Type B pancreatic cell (in vitro differentiated cells): ENCODE measurements at regions not wholly inside any gene's neighbourhood (a gene's known extent, or its start where the extent isn't known, plus 50 kb on each side); places are given as distances from the start of the nearest gene placed in this dataset.
A peak's percentile ranks its signal among the peaks of the same experiment; 100 is the strongest.

Experiments
- DNase-seq: peaks from one replicate; pipeline ENCODE4 v3.0.0; 2021; ENCODE audit warnings: mixed read lengths; ENCODE audit not compliant: unreplicated experiment; ENCODE audit errors: extremely low spot score
- H3K27ac Mint-ChIP-seq: 2 replicates; pipeline ENCODE4 v1.8.0; 2021; ENCODE audit warnings: mild to moderate bottlenecking, mixed read lengths
- H3K27me3 Mint-ChIP-seq: 2 replicates; pipeline ENCODE4 v1.8.0; 2021; ENCODE audit warnings: mixed read lengths
- H3K36me3 Mint-ChIP-seq: 2 replicates; pipeline ENCODE4 v1.8.0; 2021; ENCODE audit warnings: mixed read lengths
- H3K4me1 Mint-ChIP-seq: one replicate; pipeline ENCODE4 v1.8.0; 2021; ENCODE audit warnings: mixed read lengths; ENCODE audit not compliant: unreplicated experiment
- H3K4me3 Mint-ChIP-seq: 2 replicates; pipeline ENCODE4 v1.8.0; 2021; ENCODE audit warnings: mild to moderate bottlenecking, mixed read lengths
- H3K9me3 Mint-ChIP-seq: 2 replicates; pipeline ENCODE4 v1.8.0; 2021; ENCODE audit warnings: mixed read lengths
- TF ChIP-seq, protein P1 (sequence below): fragments of 200-600 bp; sonication (generic); conservative IDR thresholded peaks from 2 replicates; pipeline ENCODE4 v1.5.0; 2021; ENCODE audit warnings: antibody characterized with exemption, mild to moderate bottlenecking

DNA sequence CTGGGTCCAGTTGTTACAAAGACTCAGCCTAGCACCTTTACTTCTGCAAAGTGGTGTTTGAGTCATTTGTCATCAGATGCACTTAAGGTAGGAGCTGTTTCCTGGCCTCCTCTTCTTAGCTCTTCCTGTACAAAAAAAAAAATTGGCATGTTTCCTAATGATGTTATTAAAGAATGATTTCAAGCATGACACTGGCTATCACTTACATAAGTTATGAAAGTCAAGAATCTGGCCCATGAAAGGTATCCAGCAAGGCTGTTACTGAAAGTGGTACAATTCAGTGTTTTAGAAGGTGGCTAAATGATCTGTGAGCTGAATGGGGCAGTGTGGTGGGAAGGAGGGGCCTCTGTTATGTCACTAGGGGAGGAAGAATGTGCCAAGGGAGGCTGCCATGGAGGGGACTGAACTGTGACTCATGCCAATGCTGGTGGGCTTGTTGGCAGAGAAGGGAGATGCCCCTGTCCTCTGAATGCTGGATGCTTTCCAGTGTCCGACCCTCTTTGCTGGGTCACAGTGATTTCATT, 175.1 kb upstream of the MAP1B start:
- no peak for DNase-seq
- peaks cover 14% of the 10 kb centered on the region for H3K4me1 Mint-ChIP-seq
- no peak overlapping the region for H3K4me3 Mint-ChIP-seq
- H3K9me3 Mint-ChIP-seq: peaks cover 6% of the 10 kb centered on the region
- H3K36me3 Mint-ChIP-seq: no peaks in the 10 kb centered on the region
- peak overlapping the region; percentile 74 for H3K27ac Mint-ChIP-seq
- H3K27me3 Mint-ChIP-seq: peaks cover 8% of the 10 kb centered on the region
- TF ChIP-seq, protein P1, sequence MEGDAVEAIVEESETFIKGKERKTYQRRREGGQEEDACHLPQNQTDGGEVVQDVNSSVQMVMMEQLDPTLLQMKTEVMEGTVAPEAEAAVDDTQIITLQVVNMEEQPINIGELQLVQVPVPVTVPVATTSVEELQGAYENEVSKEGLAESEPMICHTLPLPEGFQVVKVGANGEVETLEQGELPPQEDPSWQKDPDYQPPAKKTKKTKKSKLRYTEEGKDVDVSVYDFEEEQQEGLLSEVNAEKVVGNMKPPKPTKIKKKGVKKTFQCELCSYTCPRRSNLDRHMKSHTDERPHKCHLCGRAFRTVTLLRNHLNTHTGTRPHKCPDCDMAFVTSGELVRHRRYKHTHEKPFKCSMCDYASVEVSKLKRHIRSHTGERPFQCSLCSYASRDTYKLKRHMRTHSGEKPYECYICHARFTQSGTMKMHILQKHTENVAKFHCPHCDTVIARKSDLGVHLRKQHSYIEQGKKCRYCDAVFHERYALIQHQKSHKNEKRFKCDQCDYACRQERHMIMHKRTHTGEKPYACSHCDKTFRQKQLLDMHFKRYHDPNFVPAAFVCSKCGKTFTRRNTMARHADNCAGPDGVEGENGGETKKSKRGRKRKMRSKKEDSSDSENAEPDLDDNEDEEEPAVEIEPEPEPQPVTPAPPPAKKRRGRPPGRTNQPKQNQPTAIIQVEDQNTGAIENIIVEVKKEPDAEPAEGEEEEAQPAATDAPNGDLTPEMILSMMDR: no peak

DNA sequence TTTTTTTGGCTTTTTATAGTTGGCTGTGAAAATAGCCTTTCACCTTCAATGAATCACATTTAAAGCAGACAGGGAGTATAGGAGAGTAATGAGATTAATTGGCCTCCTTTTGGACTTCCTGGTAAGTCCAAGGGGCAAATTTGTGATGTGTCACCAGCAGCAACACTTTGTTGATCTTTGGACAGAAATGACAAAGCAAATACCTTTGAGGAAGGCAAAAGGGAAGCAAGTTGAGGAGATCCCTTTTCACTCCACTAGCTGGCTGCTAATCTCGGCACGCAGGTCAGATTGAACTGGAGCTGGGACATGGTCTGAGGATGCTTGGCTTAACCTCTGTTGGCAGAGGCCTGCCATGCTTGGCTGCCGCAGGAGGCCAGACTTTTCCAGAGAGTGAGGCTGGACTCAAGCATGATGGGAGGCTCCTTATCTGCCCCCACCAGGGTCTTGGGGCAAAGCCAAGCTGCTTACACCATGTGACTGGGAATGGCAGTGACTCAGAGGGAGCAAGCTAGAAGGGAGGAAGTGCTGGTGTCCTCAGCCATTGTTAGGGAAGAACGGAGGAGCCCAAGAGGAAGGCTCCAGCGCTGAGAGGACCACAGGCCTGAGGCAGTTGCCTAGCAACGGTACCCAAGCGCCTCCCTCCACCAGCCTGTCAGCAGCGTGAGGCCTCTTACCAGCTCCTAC, 174.5 kb upstream of the MAP1B start:
- Mint-ChIP-seq H3K9me3 (peaks cover 6% of the 10 kb centered on the region), H3K4me3 (no peak overlapping the region), H3K36me3 (no peaks in the 10 kb centered on the region), H3K4me1 (peaks cover 15% of the 10 kb centered on the region), H3K27ac (peak overlapping the region; percentile 74), H3K27me3 (peaks cover 8% of the 10 kb centered on the region)
- DNase-seq: no peak
- TF ChIP-seq, protein P1: no peak

DNA sequence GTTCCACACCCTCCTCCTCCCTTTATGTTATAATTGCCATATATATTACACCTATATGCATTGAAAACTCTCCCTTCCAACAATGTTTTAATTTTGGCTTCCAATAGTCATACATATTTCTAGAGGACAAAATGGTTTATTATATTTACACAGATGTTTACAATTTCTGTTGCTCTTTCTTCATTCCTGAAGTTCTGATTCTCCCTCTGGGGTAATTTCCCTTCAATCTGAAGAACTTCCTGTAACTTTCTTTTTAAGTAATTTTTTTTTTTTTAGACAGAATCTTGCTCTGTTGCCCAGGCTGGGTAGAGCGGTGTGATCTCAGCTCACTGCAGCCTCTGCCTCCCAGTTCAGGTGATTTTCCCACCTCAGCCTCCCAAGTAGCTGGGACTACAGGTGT, 173.0 kb upstream of the MAP1B start:
- TF ChIP-seq, protein P1: no peak
- Mint-ChIP-seq H3K27me3 (peaks cover 8% of the 10 kb centered on the region), H3K27ac (no peak overlapping the region), H3K36me3 (no peaks in the 10 kb centered on the region), H3K4me3 (no peak overlapping the region), H3K9me3 (peaks cover 6% of the 10 kb centered on the region), H3K4me1 (peaks cover 26% of the 10 kb centered on the region)
- DNase-seq: no peak

DNA sequence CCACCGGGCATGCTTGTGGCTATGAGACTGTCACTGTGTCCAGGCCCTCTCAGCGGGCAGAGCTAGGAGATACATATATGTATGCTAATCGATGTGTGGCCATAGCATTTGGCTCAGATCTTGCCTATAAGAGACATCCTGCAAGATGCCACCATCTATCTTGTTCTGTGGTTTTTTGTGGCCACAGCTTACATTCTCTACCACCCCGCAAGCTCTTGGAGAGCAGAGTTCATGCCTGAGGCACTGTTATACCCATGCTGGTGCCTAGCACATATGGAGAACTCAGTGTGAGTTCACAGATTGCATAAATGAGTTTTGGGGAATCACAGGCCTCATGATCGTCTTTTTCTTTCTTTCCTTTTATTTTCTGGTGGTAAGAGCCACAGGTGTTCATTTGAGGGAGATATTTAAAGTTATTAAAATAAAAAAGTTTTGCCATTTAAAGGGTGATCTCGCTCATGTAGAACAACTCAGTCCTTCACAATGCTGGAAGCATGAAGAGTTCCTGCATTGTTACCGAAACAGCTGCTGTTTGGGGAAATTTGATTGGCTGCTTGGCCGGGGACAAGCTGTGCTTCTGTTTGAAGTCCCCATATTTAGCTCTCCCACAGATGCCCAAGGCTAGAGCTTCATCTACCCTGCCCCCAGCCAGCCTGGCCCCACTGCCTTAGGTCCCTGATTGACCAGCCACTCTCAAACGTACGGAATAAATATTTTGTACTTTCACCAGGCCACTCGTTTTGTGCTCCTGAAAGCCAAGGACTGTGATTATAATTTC, 169.2 kb upstream of the MAP1B start:
- no peak overlapping the region for H3K4me3 Mint-ChIP-seq
- H3K27me3 Mint-ChIP-seq: no peaks in the 10 kb centered on the region
- TF ChIP-seq, protein P1: no peak
- no peaks in the 10 kb centered on the region for H3K36me3 Mint-ChIP-seq
- peaks cover 23% of the 10 kb centered on the region for H3K4me1 Mint-ChIP-seq
- no peak for DNase-seq
- H3K27ac Mint-ChIP-seq: no peak overlapping the region
- H3K9me3 Mint-ChIP-seq: peaks cover 10% of the 10 kb centered on the region

DNA sequence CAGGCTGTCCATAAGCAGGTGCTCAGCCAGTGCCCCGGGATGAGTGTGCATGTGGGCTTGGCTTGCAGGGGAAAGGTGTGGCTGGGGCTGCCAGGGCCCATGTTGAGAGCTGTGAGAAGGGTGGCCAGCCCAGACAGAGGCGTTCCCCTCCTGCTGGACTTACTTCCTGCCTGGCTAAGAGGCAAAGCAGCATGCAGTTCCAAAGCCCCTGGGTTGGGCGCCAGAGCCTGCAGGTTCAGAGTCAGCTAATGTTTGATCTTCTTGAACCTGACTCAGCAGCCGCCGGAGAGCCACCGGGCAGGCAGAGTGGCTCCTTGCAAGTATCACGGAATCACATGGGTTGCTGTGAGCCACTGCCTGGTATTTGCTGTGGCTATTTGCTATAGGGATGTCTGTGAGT, 168.4 kb upstream of the MAP1B start:
- H3K9me3 Mint-ChIP-seq: peaks cover 10% of the 10 kb centered on the region
- DNase-seq: no peak
- H3K27me3 Mint-ChIP-seq: no peaks in the 10 kb centered on the region
- H3K4me1 Mint-ChIP-seq: peaks cover 20% of the 10 kb centered on the region
- TF ChIP-seq, protein P1: no peak
- H3K27ac Mint-ChIP-seq: peak overlapping the region; percentile 74
- H3K36me3 Mint-ChIP-seq: no peaks in the 10 kb centered on the region
- H3K4me3 Mint-ChIP-seq: no peak overlapping the region
